Left ventricle myocardium superior (tissue), 1 donor: ENCODE measurements at regions not wholly inside any gene's neighbourhood (a gene's known extent, or its start where the extent isn't known, plus 50 kb on each side); places are given as distances from the start of the nearest gene placed in this dataset.
"Not testable (repeated sequence)": the region's sequence is repeated elsewhere in the genome, so short reads cannot be mapped to it uniquely, and the experiment has no call there.

ENCODE experiments used
- ATAC-seq: fragments of 200-7000 bp; cut with Tn5 transposase; one replicate; pipeline ENCODE4 v1.9.1; 2020; ENCODE audit warnings: mild to moderate bottlenecking, moderate library complexity
- DNase-seq: peaks from one replicate; pipeline ENCODE4 v3.0.0-alpha.2; 2020
- intact Hi-C: fragments of 100-400 bp; cut with micrococcal nuclease; formaldehyde crosslinking; loops from one replicate; pipeline ENCODE4 v1.11.0; 2022
- donor health status: DM: no; HTN: yes; CAD: no; lungs with severe emphysema.

GRCh38 chr5:121038438-121038837, 574.3 kb downstream of the PRR16 start:
- intact Hi-C loops: no loop called here
- ATAC-seq: no peak
- DNase-seq: no peak

- intact Hi-C loops: no loop called here
- ATAC-seq: no peak
- no peak for DNase-seq
Measured at GRCh38 chr5:121049971-121050370, 585.9 kb downstream of the PRR16 start.

DNA sequence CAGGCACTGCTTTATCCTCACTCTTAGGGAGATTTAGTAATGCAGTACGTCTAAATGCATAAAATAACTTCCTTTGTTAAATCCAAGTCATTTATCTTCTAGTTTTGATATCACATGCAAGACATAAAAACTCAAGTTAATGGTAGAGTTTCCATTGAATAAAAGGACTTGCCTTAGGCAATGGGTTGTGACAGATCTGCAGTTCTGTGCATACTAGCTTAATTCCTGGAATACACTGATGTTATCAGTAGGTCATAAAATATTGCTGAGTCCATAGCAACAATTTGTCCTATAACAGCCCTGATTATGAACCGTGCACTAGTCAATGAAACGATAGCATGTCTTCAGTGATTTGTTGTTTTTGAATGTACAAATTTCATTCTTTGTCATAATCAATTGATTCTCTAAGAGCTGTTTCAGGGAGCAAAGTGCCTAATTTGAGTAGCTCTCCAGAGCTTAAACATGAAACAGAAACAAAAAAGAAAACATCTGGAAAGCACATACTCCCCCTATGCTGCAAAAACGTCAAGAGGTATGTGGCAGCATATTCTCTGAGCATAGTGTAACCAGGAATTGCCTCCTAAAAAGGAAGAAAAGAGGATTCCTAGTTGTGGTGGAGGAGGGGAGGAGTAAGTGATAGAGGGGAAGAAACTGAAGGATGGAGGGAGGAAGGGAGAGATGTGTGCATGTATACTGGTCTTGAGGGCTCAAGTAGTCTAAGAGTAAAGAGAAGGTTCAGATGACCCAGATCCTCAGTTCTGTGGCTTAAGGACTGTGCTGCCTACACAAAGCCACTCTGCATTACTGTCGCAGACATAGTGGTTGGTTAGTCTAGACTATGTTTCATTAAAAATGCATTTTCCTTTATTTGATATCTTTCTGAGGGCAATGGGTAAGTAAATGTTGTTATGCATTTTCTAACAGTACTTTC, 589.2 kb downstream of the PRR16 start:
- DNase-seq: no peak
- no peak for ATAC-seq
- intact Hi-C loops: no loop called here

DNA sequence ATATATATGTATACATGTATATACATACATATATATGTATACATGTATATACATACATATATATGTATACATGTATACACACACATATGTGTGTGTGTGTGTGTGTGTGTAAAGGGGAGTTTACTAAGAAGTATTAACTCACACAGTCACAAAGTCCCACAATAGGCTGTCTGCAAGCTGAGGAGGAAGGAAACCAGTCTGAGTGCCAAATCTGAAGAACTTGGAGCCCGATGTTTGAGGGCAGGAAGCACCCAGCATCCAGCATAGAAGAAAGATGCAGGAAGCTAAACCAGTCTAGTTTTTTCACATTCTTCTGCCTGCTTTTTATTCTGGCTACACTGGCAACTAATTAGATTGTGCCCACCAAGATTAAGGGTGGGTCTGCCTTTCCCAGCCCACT, 591.5 kb downstream of the PRR16 start:
- intact Hi-C loops: no loop called here
- DNase-seq (no peak), ATAC-seq (no peak)

DNA sequence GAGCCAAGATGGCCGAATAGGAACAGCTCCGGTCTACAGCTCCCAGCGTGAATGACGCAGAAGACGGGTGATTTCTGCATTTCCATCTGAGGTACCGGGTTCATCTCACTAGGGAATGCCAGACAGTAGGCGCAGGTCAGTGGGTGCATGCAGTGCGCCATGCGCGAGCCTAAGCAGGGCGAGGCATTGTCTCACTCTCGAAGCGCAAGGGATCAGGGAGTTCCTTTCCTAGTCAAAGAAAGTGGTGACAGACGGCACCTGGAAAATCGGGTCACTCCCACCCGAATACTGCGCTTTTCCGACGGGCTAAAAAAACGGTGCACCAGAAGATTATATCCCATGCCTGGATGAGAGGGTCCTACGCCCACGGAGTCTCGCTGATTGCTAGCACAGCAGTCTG, 600.1 kb downstream of the PRR16 start:
- ATAC-seq, intact Hi-C loops, DNase-seq: not testable (repeated sequence)

DNA sequence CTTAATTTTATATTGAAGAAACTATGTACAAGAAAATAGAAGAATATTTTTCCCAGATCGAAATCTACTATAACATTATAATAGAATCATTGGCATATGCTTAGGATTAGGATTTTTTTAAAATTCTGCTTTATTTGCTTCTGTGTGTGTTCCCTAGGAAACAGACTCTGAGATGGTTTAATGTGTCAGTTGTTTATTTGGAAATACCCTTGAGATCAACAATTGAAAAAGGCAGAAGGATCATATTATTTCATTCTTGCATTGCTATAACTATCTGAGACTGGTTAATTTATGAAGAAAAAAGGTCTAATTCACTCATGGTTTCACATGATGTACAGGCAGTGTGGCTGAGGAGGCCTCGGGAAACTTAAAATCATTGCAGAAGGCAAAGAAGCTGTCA, 622.6 kb downstream of the PRR16 start:
- no peak for DNase-seq
- intact Hi-C loops: no loop called here
- no peak for ATAC-seq

- ATAC-seq (no peak), DNase-seq (no peak)
- intact Hi-C loops: no loop called here
Measured at GRCh38 chr5:121087560-121087959, 623.5 kb downstream of the PRR16 start.

GRCh38 chr5:121088341-121088740, 624.2 kb downstream of the PRR16 start:
- intact Hi-C loops: no loop called here
- no peak for DNase-seq
- no peak for ATAC-seq

DNA sequence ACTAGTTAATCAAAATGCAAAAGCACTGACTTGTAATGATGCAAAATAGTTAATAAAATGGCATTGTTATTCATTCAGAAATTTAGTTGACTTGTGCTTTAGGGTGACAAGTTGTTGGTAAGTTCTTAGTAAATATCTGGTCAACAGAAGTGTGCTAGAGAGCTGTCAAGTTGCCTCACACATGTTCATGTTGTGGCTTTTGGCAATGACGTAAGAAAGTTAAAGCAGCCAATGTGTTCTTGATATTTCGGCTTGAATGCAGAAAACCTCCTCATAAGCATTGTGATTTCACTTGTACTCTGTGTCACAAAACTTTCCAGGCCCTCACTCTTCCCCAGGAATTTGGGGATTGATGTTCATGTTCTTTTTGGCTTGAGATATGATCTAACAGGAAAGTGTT, 626.7 kb downstream of the PRR16 start:
- ATAC-seq (no peak), DNase-seq (no peak)
- intact Hi-C loops: no loop called here

GRCh38 chr5:121100931-121101330, 636.8 kb downstream of the PRR16 start:
- ATAC-seq: no peak
- DNase-seq: no peak
- intact Hi-C loops: no loop called here

DNA sequence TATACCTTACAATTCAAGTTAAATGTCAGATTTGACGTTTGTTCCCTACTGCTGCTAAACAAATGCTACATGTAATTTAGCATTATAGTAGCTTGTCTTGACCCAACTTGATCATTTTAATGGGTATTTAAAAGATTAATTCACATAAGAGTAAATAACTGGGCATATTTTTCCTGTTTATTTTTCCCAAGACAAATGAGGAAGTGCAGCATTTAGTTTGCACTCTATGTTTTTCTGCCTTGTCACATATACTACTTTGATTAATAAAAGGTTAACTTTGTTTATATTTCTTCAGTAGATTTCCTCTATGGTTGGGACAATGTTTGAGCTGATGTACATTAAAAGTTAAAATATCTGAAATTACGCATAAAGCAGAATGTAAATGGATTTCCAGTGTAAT, 641.8 kb downstream of the PRR16 start:
- DNase-seq (no peak), ATAC-seq (no peak)
- intact Hi-C loops: no loop called here

GRCh38 chr5:121106721-121107690, 642.9 kb downstream of the PRR16 start:
- intact Hi-C loops, DNase-seq, ATAC-seq: not testable (repeated sequence)

- intact Hi-C loops: no loop called here
- no peak for DNase-seq
- ATAC-seq: no peak
Measured at GRCh38 chr5:121108725-121109124, 644.6 kb downstream of the PRR16 start.

DNA sequence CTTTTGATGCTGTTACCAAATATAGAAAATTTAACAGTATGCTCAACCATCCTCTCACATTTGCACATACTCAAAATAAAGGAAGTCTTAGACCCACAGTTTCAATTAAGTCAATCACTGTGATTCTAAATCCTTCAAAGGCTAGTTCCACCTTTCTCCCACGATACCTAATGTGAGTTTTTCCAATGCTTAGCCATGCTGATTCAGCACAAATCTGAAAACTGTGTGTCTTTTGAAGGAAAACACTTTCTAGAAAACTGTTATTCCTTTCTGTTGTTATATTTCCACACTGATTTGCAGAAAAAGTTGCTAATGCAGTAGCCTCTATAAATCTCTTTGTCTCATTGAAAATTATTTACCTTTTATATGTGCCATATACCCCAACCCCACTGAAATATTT, 645.7 kb downstream of the PRR16 start:
- intact Hi-C loops: no loop called here
- no peak for ATAC-seq
- DNase-seq: no peak

- intact Hi-C loops: no loop called here
- DNase-seq: no peak
- ATAC-seq: no peak
Measured at GRCh38 chr5:121121786-121122185, 657.7 kb downstream of the PRR16 start.

DNA sequence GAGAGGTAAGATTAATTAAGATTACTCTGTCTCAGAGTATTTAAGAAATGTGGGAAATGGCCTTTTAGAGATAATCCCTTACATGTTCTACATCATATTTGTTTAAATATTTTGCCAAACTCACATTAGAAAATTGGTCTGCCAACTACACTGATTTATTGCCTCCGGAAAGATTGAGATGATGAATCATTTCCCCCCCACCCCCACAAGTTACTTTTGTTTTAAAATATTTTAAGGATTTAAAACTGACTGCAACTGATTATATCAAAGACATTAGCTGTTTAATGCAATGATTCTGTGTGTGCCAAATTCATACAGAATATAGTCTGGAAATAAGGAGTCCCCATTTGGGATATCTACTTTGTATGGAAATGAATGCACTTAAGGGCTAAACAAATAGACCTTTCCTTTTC, 674.4 kb downstream of the PRR16 start:
- DNase-seq (no peak), ATAC-seq (no peak)
- intact Hi-C loops: no loop called here

DNA sequence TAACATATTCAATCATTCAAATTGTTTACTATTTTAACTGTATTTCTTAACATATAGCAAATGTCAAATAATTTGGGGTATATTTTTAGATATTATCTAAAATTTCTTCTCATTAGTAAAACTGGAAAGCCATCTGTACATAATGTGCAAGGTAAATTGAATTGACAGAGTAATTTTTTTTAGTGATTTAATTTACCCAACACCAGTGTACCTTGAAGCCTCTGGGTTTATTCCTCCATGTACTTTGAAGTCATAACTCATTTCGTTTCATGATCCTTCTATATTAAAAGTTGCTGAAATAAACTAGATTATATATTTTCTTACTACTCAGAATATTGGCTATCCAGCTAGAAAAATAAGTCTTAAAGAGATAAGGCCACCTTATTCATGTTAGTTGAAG, 674.9 kb downstream of the PRR16 start:
- DNase-seq (no peak), ATAC-seq (no peak)
- intact Hi-C loops: no loop called here

DNA sequence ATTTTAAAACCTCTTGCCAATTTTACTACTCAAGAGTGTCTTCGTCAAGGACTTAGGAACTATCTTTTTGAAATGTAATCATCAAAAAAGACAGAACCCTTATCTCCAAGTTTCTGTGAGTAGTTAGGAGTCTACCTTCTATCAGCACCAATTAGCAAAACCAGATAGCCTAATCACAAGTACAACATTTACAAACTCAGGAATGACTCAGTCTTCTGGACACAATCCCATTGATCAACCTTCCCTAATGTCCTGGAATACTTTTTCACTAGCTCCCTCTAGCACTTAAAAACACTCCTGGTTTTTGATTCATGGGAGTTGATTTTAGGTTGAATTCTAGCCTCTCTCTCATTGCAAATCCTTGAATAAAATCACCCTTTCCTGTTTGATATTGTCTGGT, 680.7 kb downstream of the PRR16 start:
- DNase-seq (no peak), ATAC-seq (no peak)
- intact Hi-C loops: no loop called here

DNA sequence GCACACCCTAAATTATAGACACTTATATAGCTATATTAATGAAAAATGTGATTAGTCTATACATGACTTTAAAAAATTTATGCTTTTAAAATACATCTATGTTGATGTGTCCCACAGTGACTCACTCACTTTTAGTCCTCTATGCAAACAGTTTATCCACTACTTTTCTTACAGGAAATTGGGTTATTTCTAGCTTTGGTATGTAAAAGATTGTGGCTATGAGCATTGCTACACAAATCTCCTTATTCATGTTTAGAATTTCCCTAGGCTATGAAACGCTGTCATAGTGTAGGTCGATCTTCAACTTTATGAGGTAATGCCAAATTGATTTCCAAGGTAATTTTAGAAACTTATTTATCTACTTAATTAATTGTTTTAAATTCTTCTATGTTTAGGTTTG, 687.4 kb downstream of the PRR16 start:
- no peak for ATAC-seq
- intact Hi-C loops: no loop called here
- no peak for DNase-seq

- DNase-seq (no peak), ATAC-seq (no peak)
- intact Hi-C loops: no loop called here
Measured at GRCh38 chr5:121152411-121152810, 688.3 kb downstream of the PRR16 start.
